Smooth muscle cell (in vitro differentiated cells): ENCODE measurements at regions not wholly inside any gene's neighbourhood (a gene's known extent, or its start where the extent isn't known, plus 50 kb on each side); places are given as distances from the start of the nearest gene placed in this dataset.

Experiments
- DNase-seq: peaks from one replicate; lab custom pipeline; 2025; ENCODE audit not compliant: unreplicated experiment; lab: John Stamatoyannopoulos, UW
- H2AFZ ChIP-seq: fragments of 200-600 bp; sonication (generic); 2 replicates; pipeline ENCODE4 v1.6.0; 2016; ENCODE audit warnings: antibody characterized with exemption, low read depth, mild to moderate bottlenecking
- H3F3A ChIP-seq: fragments of 200-600 bp; sonication (generic); 2 replicates; pipeline ENCODE4 v1.6.0; 2017; ENCODE audit warnings: antibody characterized with exemption, low read depth
- H3K27ac ChIP-seq: fragments of 200-600 bp; sonication (generic); 2 replicates; pipeline ENCODE4 v1.5.1; 2016; ENCODE audit warnings: low read depth, mild to moderate bottlenecking
- H3K27me3 ChIP-seq: fragments of 200-600 bp; sonication (generic); 2 replicates; pipeline ENCODE4 v1.6.1; 2016; ENCODE audit warnings: low read depth, mild to moderate bottlenecking
- H3K36me3 ChIP-seq: fragments of 200-600 bp; sonication (generic); 2 replicates; pipeline ENCODE4 v1.5.1; 2016; ENCODE audit warnings: low read depth
- H3K4me1 ChIP-seq: fragments of 200-600 bp; sonication (generic); 2 replicates; pipeline ENCODE4 v1.5.1; 2016; ENCODE audit warnings: low read depth
- H3K4me2 ChIP-seq: fragments of 200-600 bp; sonication (generic); 2 replicates; pipeline ENCODE4 v1.6.0; 2016; ENCODE audit warnings: mild to moderate bottlenecking
- H3K4me3 ChIP-seq: fragments of 200-600 bp; sonication (generic); 2 replicates; pipeline ENCODE4 v1.5.1; 2016; ENCODE audit warnings: mild to moderate bottlenecking
- H3K79me2 ChIP-seq: fragments of 200-600 bp; sonication (generic); 2 replicates; pipeline ENCODE4 v1.6.0; 2016; ENCODE audit warnings: low read depth, mild to moderate bottlenecking
- H3K9ac ChIP-seq: fragments of 200-600 bp; sonication (generic); 2 replicates; pipeline ENCODE4 v1.6.0; 2016; ENCODE audit warnings: low read depth
- H3K9me3 ChIP-seq: fragments of 200-600 bp; sonication (generic); replicated peaks from 2 replicates; pipeline ENCODE4 v1.5.1; 2016; ENCODE audit warnings: low read depth
- H4K20me1 ChIP-seq: fragments of 200-600 bp; sonication (generic); 2 replicates; pipeline ENCODE4 v1.6.0; 2016; ENCODE audit warnings: low read depth
- CTCF ChIP-seq: fragments of 200-600 bp; sonication (generic); IDR thresholded peaks from 2 replicates; pipeline ENCODE4 v1.5.1; 2017; ENCODE audit warnings: borderline replicate concordance, mild to moderate bottlenecking, antibody characterized with exemption; ENCODE audit not compliant: insufficient read depth, poor library complexity, severe bottlenecking
- WGBS: methylation state at CpG from one replicate; pipeline ENCODE4 v1.1.7; 2016; ENCODE audit warnings: low lambda C conversion rate; 5-methylcytosine and 5-hydroxymethylcytosine counted together

- Histone ChIP-seq H2AFZ (no peak overlapping the region), H3F3A (no peaks in the 10 kb centered on the region), H3K4me3 (no peak overlapping the region), H3K79me2 (no peaks in the 10 kb centered on the region), H3K36me3 (no peaks in the 10 kb centered on the region), H3K4me1 (no peaks in the 10 kb centered on the region), H3K27me3 (no peaks in the 10 kb centered on the region), H4K20me1 (no peaks in the 10 kb centered on the region), H3K9ac (no peak overlapping the region), H3K4me2 (no peak overlapping the region), H3K9me3 (no peaks in the 10 kb centered on the region), H3K27ac (no peak overlapping the region)
- WGBS: 92% methylated on average over 26 of the region's 26 CpGs
- DNase-seq: no peak
- no peak for TF ChIP-seq CTCF
Observed at GRCh38 chr5:26569241-26569928, 469.0 kb downstream of the CDH9 start.

- WGBS: 84% methylated on average over 9 of the region's 9 CpGs
- Histone ChIP-seq H4K20me1 (no peaks in the 10 kb centered on the region), H3K36me3 (no peaks in the 10 kb centered on the region), H3K4me3 (no peak overlapping the region), H3K4me2 (no peak overlapping the region), H3K79me2 (no peaks in the 10 kb centered on the region), H2AFZ (no peak overlapping the region), H3K27ac (no peak overlapping the region), H3K9me3 (no peaks in the 10 kb centered on the region), H3K4me1 (no peaks in the 10 kb centered on the region), H3F3A (no peaks in the 10 kb centered on the region), H3K27me3 (no peaks in the 10 kb centered on the region), H3K9ac (no peak overlapping the region)
- no peak for DNase-seq
- no peak for TF ChIP-seq CTCF
Observed at GRCh38 chr5:26568316-26568715, 470.1 kb downstream of the CDH9 start.

GRCh38 chr5:26563979-26564378 is 474.4 kb downstream of the CDH9 start:
- no peak overlapping the region for H2AFZ ChIP-seq
- DNase-seq: no peak
- H4K20me1 ChIP-seq: no peaks in the 10 kb centered on the region
- H3K36me3 ChIP-seq: no peaks in the 10 kb centered on the region
- H3K9ac ChIP-seq: no peak overlapping the region
- H3K27me3 ChIP-seq: no peaks in the 10 kb centered on the region
- no peaks in the 10 kb centered on the region for H3K4me1 ChIP-seq
- H3K79me2 ChIP-seq: no peaks in the 10 kb centered on the region
- no peak overlapping the region for H3K27ac ChIP-seq
- no peak for TF ChIP-seq CTCF
- 84% methylated on average over 2 of the region's 2 CpGs for WGBS
- H3K9me3 ChIP-seq: no peaks in the 10 kb centered on the region
- H3F3A ChIP-seq: no peaks in the 10 kb centered on the region
- no peak overlapping the region for H3K4me3 ChIP-seq
- no peak overlapping the region for H3K4me2 ChIP-seq

GRCh38 chr5:26553079-26553478 is 485.3 kb downstream of the CDH9 start:
- H3K9ac ChIP-seq: no peak overlapping the region
- H3K9me3 ChIP-seq: no peaks in the 10 kb centered on the region
- no peak overlapping the region for H3K4me2 ChIP-seq
- no peaks in the 10 kb centered on the region for H3K4me1 ChIP-seq
- no peak for DNase-seq
- no peaks in the 10 kb centered on the region for H3F3A ChIP-seq
- H3K27me3 ChIP-seq: no peaks in the 10 kb centered on the region
- 72% methylated on average over 2 of the region's 2 CpGs for WGBS
- H3K36me3 ChIP-seq: no peaks in the 10 kb centered on the region
- no peak overlapping the region for H2AFZ ChIP-seq
- no peaks in the 10 kb centered on the region for H4K20me1 ChIP-seq
- H3K27ac ChIP-seq: no peak overlapping the region
- H3K79me2 ChIP-seq: no peaks in the 10 kb centered on the region
- TF ChIP-seq CTCF: no peak
- no peak overlapping the region for H3K4me3 ChIP-seq
